ENCODE measurements at regions not wholly inside any gene's neighbourhood (a gene's known extent, or its start where the extent isn't known, plus 50 kb on each side); places are given as distances from the start of the nearest gene placed in this dataset.
"Not testable (repeated sequence)": the region's sequence is repeated elsewhere in the genome, so short reads cannot be mapped to it uniquely, and the experiment has no call there.

- TF ChIP-seq CTCF (IDR thresholded peaks at IDR 0.05; ENCODE audit: low read depth, low read length, missing control alignments) = no peak
- no peak overlapping the region for H3K4me3 ChIP-seq (ENCODE audit: low read depth, low read length)
- in situ Hi-C loops (cut with HindIII; ENCODE audit: low sequenced_read_pairs) = no loop called here
- no peak for DNase-seq (ENCODE audit: low read depth)
These were observed 1026.4 kb downstream of the KCNJ18 start for GRCh38 chr17:22718689-22719088.

- H3K4me3 ChIP-seq (ENCODE audit: low read depth, low read length); in situ Hi-C loops (cut with HindIII; ENCODE audit: low sequenced_read_pairs); DNase-seq (ENCODE audit: low read depth): not testable (repeated sequence)
These were observed 1048.7 kb downstream of the KCNJ18 start for GRCh38 chr17:22741066-22741465.
